ENCODE measurements at regions not wholly inside any gene's neighbourhood (a gene's known extent, or its start where the extent isn't known, plus 50 kb on each side); places are given as distances from the start of the nearest gene placed in this dataset.

DNA sequence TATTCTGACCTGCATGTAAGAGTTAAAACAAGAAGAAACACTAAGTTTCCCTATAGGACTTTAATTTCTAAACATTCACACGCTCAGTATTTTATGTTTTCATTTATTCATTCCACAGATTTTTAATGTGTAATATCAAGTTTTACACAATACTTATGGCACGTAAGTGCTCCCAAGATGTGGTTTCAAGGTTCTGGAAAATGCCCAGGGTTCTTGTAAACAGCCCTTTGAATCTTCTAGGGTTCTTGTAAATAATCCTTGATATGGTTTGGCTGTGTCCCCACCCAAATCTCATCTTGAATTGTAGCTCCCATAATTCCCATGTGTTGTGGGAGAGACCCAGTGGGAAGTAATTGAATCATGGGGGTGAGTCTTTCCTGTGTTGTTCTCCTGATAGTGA is 383.0 kb downstream of the TXNL1 start:
- TF ChIP-seq POLR2AphosphoS5 (IDR thresholded peaks at IDR 0.05; ENCODE audit: low read depth, low read length) (no peak), POLR2A (IDR thresholded peaks at IDR 0.05; ENCODE audit: low read depth, low read length) (no peak), PAX5 (IDR thresholded peaks at IDR 0.05; ENCODE audit: insufficient read depth, low read length, severe bottlenecking) (no peak), TAF1 (IDR thresholded peaks at IDR 0.05; ENCODE audit: low read depth, low read length) (no peak), SPI1 (IDR thresholded peaks at IDR 0.05; ENCODE audit: low read depth, low read length) (no peak), POU2F2 (IDR thresholded peaks at IDR 0.05; ENCODE audit: low read depth, low read length) (no peak)

All from GM12891 (cell line).